ENCODE measurements at regions not wholly inside any gene's neighbourhood (a gene's known extent, or its start where the extent isn't known, plus 50 kb on each side); places are given as distances from the start of the nearest gene placed in this dataset.

GRCh38 chr12:81811061-81811777 lies 52.1 kb upstream of the PPFIA2 start:
- Mint-ChIP-seq H3K9me3 (peaks cover 3% of the 10 kb centered on the region), H3K27ac (no peak overlapping the region), H3K27me3 (peaks cover 9% of the 10 kb centered on the region), H3K4me1 (peaks cover 13% of the 10 kb centered on the region), H3K36me3 (ENCODE audit: low read depth) (no peaks in the 10 kb centered on the region), H3K4me3 (no peak overlapping the region)
- no peak for ATAC-seq (replicated peaks)

- Mint-ChIP-seq H3K27ac (no peak overlapping the region), H3K4me3 (no peak overlapping the region), H3K36me3 (ENCODE audit: low read depth) (no peaks in the 10 kb centered on the region), H3K9me3 (peaks cover 3% of the 10 kb centered on the region), H3K4me1 (peaks cover 4% of the 10 kb centered on the region), H3K27me3 (peaks cover 9% of the 10 kb centered on the region)
- peak; percentile 73 for ATAC-seq (replicated peaks)
Observed at GRCh38 chr12:81809829-81810595, 50.9 kb upstream of the PPFIA2 start.

GRCh38 chr12:81809113-81809777 lies 50.1 kb upstream of the PPFIA2 start:
- Mint-ChIP-seq H3K4me3 (no peak overlapping the region), H3K9me3 (peaks cover 3% of the 10 kb centered on the region), H3K27ac (no peak overlapping the region), H3K27me3 (peaks cover 8% of the 10 kb centered on the region), H3K4me1 (peaks cover 4% of the 10 kb centered on the region), H3K36me3 (ENCODE audit: low read depth) (no peaks in the 10 kb centered on the region)
- ATAC-seq (replicated peaks), result peak; percentile 70
